ENCODE measurements at regions not wholly inside any gene's neighbourhood (a gene's known extent, or its start where the extent isn't known, plus 50 kb on each side); places are given as distances from the start of the nearest gene placed in this dataset.

DNA sequence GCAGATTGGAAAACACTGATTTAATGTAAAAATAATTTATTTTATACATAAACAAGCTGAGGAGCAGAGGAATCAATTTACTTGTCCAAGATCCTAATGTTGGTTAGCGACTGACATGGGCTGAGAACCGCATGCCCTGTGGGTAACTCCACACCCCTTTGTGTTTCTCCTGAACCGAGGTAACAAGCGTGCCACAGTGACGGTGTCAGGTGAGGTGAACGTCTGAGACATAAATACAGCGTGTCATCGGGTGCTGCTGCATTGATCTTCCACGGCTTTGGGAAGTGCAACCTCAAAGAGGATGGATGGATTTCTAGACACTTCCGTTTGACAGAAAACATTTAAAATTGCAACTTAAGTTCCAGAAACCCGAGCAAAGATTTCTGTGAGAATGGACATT is 386.8 kb upstream of the ADARB2 start:
- TF ChIP-seq CTCF (IDR thresholded peaks at IDR 0.05; ENCODE audit: insufficient read depth, low read length, poor library complexity, severe bottlenecking) (no peak), EZH2phosphoT487 (conservative IDR thresholded peaks at IDR 0.05; ENCODE audit: low read length) (no peak)

Data from SU-DHL-6 (cell line).